H9 (cell line): ENCODE measurements at regions not wholly inside any gene's neighbourhood (a gene's known extent, or its start where the extent isn't known, plus 50 kb on each side); places are given as distances from the start of the nearest gene placed in this dataset.

Source experiments
- DNase-seq: peaks from one replicate; pipeline ENCODE4 v3.0.0-alpha.2; 2017
- H2AFZ ChIP-seq: one replicate; pipeline ENCODE4 v1.6.1; 2013; ENCODE audit warnings: mild to moderate bottlenecking, low read length, control low read depth, moderate library complexity
- H2AK5ac ChIP-seq: 2 replicates; pipeline ENCODE4 v1.6.1; 2013; ENCODE audit warnings: low read length, control low read depth, mixed read lengths; ENCODE audit not compliant: insufficient read length
- H2BK120ac ChIP-seq: one replicate; pipeline ENCODE4 v1.6.1; 2013; ENCODE audit warnings: low read depth, mild to moderate bottlenecking, low read length, control low read depth, inconsistent platforms; ENCODE audit not compliant: poor library complexity, severe bottlenecking
- H2BK12ac ChIP-seq: 2 replicates; pipeline ENCODE4 v1.6.1; 2013; ENCODE audit warnings: low read length, control low read depth, mixed read lengths, low read depth; ENCODE audit not compliant: insufficient read length
- H2BK15ac ChIP-seq: 2 replicates; pipeline ENCODE4 v1.6.1; 2013; ENCODE audit warnings: low read depth, low read length, control low read depth
- H2BK20ac ChIP-seq: one replicate; pipeline ENCODE4 v1.6.1; 2013; ENCODE audit warnings: low read depth, mild to moderate bottlenecking, low read length, control low read depth, inconsistent platforms; ENCODE audit not compliant: poor library complexity, severe bottlenecking
- H2BK5ac ChIP-seq: 2 replicates; pipeline ENCODE4 v1.6.1; 2013; ENCODE audit warnings: low read length, control low read depth, mixed read lengths; ENCODE audit not compliant: insufficient read length
- H3K14ac ChIP-seq: 2 replicates; pipeline ENCODE4 v1.6.1; 2013; ENCODE audit warnings: low read length, control low read depth; ENCODE audit not compliant: insufficient read depth
- H3K18ac ChIP-seq: 2 replicates; pipeline ENCODE4 v1.6.1; 2013; ENCODE audit warnings: low read depth, mild to moderate bottlenecking, mixed read lengths, low read length, control low read depth; ENCODE audit not compliant: insufficient read length
- H3K23ac ChIP-seq: 2 replicates; pipeline ENCODE4 v1.6.1; 2013; ENCODE audit warnings: low read length, control low read depth, mixed read lengths, low read depth; ENCODE audit not compliant: insufficient read length
- H3K23me2 ChIP-seq: 2 replicates; pipeline ENCODE4 v1.6.1; 2013; ENCODE audit warnings: low read depth, mild to moderate bottlenecking, mixed read lengths, low read length, control low read depth; ENCODE audit not compliant: insufficient read length, poor library complexity, severe bottlenecking
- H3K27ac ChIP-seq: 2 replicates; pipeline ENCODE4 v1.5.1; 2013; ENCODE audit warnings: low read length, control low read depth, mixed read lengths, low read depth; ENCODE audit not compliant: insufficient read length
- H3K27me3 ChIP-seq: 2 replicates; pipeline ENCODE4 v1.6.1; 2013; ENCODE audit warnings: low read length, control low read depth, inconsistent platforms; ENCODE audit not compliant: insufficient read depth
- H3K4ac ChIP-seq: 2 replicates; pipeline ENCODE4 v1.6.1; 2013; ENCODE audit warnings: low read depth, mild to moderate bottlenecking, control low read depth, inconsistent platforms, low read length, moderate library complexity
- H3K4me1 ChIP-seq: 2 replicates; pipeline ENCODE4 v1.6.1; 2013; ENCODE audit warnings: low read length, control low read depth, inconsistent platforms; ENCODE audit not compliant: insufficient read depth
- H3K4me2 ChIP-seq: 2 replicates; pipeline ENCODE4 v1.6.1; 2013; ENCODE audit warnings: low read length, control low read depth, mixed read lengths; ENCODE audit not compliant: insufficient read length, insufficient read depth
- H3K56ac ChIP-seq: 2 replicates; pipeline ENCODE4 v1.6.1; 2013; ENCODE audit warnings: low read depth, mild to moderate bottlenecking, mixed read lengths, low read length, control low read depth; ENCODE audit not compliant: insufficient read length
- H3K79me1 ChIP-seq: 2 replicates; pipeline ENCODE4 v1.6.1; 2013; ENCODE audit warnings: low read depth, mild to moderate bottlenecking, moderate library complexity, low read length, control low read depth, inconsistent platforms; ENCODE audit not compliant: insufficient read depth, poor library complexity, severe bottlenecking
- H3K79me2 ChIP-seq: 2 replicates; pipeline ENCODE4 v1.6.1; 2013; ENCODE audit warnings: low read length, control low read depth, inconsistent platforms; ENCODE audit not compliant: insufficient read depth
- H3K9ac ChIP-seq: 2 replicates; pipeline ENCODE4 v1.6.1; 2013; ENCODE audit warnings: low read length, control low read depth, mixed read lengths; ENCODE audit not compliant: insufficient read length; ENCODE audit errors: extremely low read depth
- H3K9me3 ChIP-seq: one replicate; pipeline ENCODE4 v1.6.1; 2013; ENCODE audit warnings: low read depth, low read length, inconsistent platforms; ENCODE audit not compliant: control insufficient read depth
- H3T11ph ChIP-seq: one replicate; pipeline ENCODE4 v1.6.1; 2013; ENCODE audit warnings: mild to moderate bottlenecking, low read length, control low read depth, inconsistent platforms
- H4K20me1 ChIP-seq: one replicate; pipeline ENCODE4 v1.6.1; 2013; ENCODE audit not compliant: control insufficient read depth, insufficient read length, insufficient read depth
- H4K5ac ChIP-seq: 2 replicates; pipeline ENCODE4 v1.6.1; 2013; ENCODE audit warnings: low read depth, mild to moderate bottlenecking, mixed read lengths, low read length, control low read depth; ENCODE audit not compliant: insufficient read length
- H4K8ac ChIP-seq: replicated peaks from 2 replicates; pipeline ENCODE4 v1.6.1; 2013; ENCODE audit warnings: low read length, control low read depth, mixed read lengths, low read depth; ENCODE audit not compliant: insufficient read length
- H4K91ac ChIP-seq: 2 replicates; pipeline ENCODE4 v1.6.1; 2013; ENCODE audit warnings: low read depth, mild to moderate bottlenecking, moderate library complexity, mixed read lengths, low read length, control low read depth; ENCODE audit not compliant: insufficient read length
- H3K27ac Mint-ChIP-seq, 3 experiments: 2 replicates in 2 of 3; 3 replicates in 1 of 3; pipeline ENCODE4 v1.8.0; 2020 to 2021; ENCODE audit warnings: mixed read lengths in 3 of 3, mild to moderate bottlenecking in 1 of 3, moderate library complexity in 1 of 3
- H3K27me3 Mint-ChIP-seq: 2 replicates; pipeline ENCODE4 v1.8.0; 2021; ENCODE audit warnings: low read depth, mild to moderate bottlenecking, moderate library complexity, mixed read lengths
- H3K36me3 Mint-ChIP-seq, 3 experiments: 2 replicates in 2 of 3; 3 replicates in 1 of 3; pipeline ENCODE4 v1.8.0; 2020 to 2021; ENCODE audit warnings: low read depth in 3 of 3, mixed read lengths in 3 of 3; ENCODE audit not compliant: insufficient read depth in 1 of 3
- H3K4me1 Mint-ChIP-seq, 2 experiments: 2 replicates each; pipeline ENCODE4 v1.8.0; 2020; ENCODE audit warnings: mixed read lengths in 2 of 2
- H3K4me3 Mint-ChIP-seq, 2 experiments: 2 replicates in 1 of 2; 3 replicates in 1 of 2; pipeline ENCODE4 v1.8.0; 2020 to 2021; ENCODE audit warnings: mild to moderate bottlenecking in 2 of 2, mixed read lengths in 2 of 2, moderate library complexity in 1 of 2
- H3K9me3 Mint-ChIP-seq, 2 experiments: 2 replicates in 1 of 2; 3 replicates in 1 of 2; pipeline ENCODE4 v1.8.0; 2020; ENCODE audit warnings: mild to moderate bottlenecking in 2 of 2, mixed read lengths in 2 of 2, moderate library complexity in 1 of 2
- CTCF ChIP-seq: fragments of 200-600 bp; sonication (generic); conservative IDR thresholded peaks from 3 replicates; pipeline ENCODE4 v1.8.0; 2021; ENCODE audit warnings: antibody characterized with exemption, mild to moderate bottlenecking
- WGBS: extraction: QIAGEN DNeasy Blood & Tissue Kit; methylation state at CpG from one replicate; pipeline ENCODE4 v1.1.7; 2013; ENCODE audit warnings: missing lambda C conversion rate, low lambda C conversion rate, mixed read lengths; ENCODE audit not compliant: insufficient read length; ENCODE audit errors: extremely low coverage; 5-methylcytosine and 5-hydroxymethylcytosine counted together

GRCh38 chr14:49959822-49960408, 67.0 kb downstream of the ARF6 start:
- Histone ChIP-seq H4K20me1 (no peaks in the 10 kb centered on the region), H3T11ph (no peak overlapping the region), H2BK5ac (no peak overlapping the region), H3K27me3 (no peaks in the 10 kb centered on the region), H4K91ac (no peak overlapping the region), H2BK120ac (no peak overlapping the region), H3K18ac (no peak overlapping the region), H3K79me1 (no peaks in the 10 kb centered on the region), H3K79me2 (no peaks in the 10 kb centered on the region), H3K4me1 (no peaks in the 10 kb centered on the region; the same call in none of the 2 replicates), H3K23ac (no peak overlapping the region), H3K4me2 (no peak overlapping the region), H3K56ac (no peak overlapping the region), H3K4ac (no peak overlapping the region), H3K23me2 (no peaks in the 10 kb centered on the region), H3K14ac (no peak overlapping the region), H3K9me3 (no peaks in the 10 kb centered on the region), H2AFZ (no peak overlapping the region), H2BK20ac (no peak overlapping the region), H4K5ac (no peak overlapping the region), H3K27ac (no peak overlapping the region), H3K9ac (no peak overlapping the region), H4K8ac (no peak overlapping the region), H2BK15ac (no peak overlapping the region), H2BK12ac (no peak overlapping the region), H2AK5ac (no peak overlapping the region)
- H3K4me3 Mint-ChIP-seq: no peak overlapping the region
- no peaks in the 10 kb centered on the region for H3K27me3 Mint-ChIP-seq
- peaks cover 4 to 7% of the 10 kb centered on the region in 2 experiments; a peak in 3 of 4 replicates for H3K4me1 Mint-ChIP-seq
- no peak overlapping the region for H3K27ac Mint-ChIP-seq
- WGBS: no CpG with 5 or more reads among the region's 9 CpGs
- TF ChIP-seq CTCF: no peak
- H3K9me3 Mint-ChIP-seq: no peaks in the 10 kb centered on the region
- H3K36me3 Mint-ChIP-seq: no peaks in the 10 kb centered on the region
- no peak for DNase-seq
